NCI-H1694 treated with DMSO at 0.1 percent for 48 hours (cell line): ENCODE measurements at regions not wholly inside any gene's neighbourhood (a gene's known extent, or its start where the extent isn't known, plus 50 kb on each side); places are given as distances from the start of the nearest gene placed in this dataset.

Experiments
- DNase-seq: peaks from one replicate; lab custom pipeline; 2025; lab: John Stamatoyannopoulos, UW

DNA sequence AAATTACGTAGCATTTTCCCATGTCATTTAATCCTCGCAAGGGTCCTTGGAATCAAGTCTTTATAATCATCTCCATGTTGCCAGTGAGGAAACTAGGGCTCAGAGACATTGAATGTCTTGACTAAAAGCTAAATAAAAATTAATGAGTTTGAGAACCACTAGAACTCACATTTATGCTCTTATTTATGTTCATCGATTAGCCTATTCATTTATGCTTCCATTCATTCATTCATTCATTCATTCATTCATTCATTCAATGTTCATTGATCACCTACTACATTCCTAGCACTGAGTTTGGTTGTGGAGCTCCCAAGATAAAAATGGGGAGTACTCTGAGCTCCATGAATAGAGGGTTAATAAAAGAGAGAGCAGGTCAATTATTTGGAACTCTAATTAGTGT lies 59.7 kb downstream of the KCNA1 start:
- DNase-seq: no peak

GRCh38 chr12:4974217-4974616 lies 64.5 kb downstream of the KCNA1 start:
- no peak for DNase-seq

DNA sequence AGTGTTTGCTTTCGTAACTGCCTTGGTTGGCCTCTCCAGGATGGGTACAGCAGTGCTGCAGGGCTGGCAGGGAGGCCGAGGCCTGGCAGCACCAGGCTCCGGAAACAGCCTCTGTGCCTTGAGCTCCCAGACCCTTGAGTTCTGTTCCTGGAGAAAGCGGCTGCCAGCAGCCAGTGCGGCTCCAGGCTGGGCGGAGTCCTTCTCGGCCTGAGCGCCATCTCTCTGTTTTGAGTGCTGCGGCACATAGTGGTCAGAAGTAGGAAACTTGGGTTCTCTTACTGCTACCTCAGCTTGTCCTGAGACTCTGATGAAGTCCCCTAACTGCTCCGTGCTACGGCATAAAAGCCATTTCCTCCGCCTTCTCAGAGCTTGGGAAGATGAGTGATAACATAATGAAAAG lies 65.9 kb downstream of the KCNA1 start:
- no peak for DNase-seq

DNA sequence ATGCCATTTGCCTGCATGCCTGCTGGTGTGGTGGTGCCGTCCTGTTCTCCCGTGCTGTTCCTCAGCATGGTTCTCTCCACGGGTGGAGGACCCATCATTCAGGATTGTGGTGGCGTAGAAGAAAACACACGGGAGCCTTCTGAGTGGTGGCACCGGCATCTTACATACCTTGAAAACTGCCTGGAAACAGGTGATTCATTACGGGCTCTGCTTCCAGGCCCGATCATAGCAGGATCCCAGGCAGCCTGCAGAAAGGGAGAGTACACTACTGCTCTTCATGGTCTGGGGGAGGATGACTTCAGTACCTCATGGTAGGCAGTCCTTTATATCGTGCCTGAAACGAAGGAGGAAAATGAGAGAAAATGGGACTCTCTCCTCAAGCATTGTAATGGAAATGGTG lies 66.6 kb upstream of the KCNA5 start:
- no peak for DNase-seq

DNA sequence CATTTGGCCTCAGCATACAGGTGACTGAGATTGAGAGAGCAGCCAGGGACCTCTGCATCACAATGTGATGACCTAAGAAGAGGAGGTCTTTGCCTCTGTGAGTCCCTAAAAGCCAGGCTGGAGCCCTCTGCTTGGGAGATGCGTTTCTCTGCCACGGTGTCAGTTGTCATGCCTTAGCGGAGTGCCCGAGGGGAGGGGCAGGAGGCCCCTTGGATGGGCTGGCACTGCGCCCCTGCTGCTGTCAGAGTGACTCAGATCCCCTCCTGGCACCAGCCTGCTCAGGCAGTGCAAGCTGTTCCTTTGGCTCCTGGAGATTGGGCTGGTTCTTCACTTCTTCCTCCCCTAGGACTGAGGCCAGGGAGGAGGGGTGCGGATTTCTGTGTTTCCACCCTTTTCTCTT lies 64.9 kb upstream of the KCNA5 start:
- peak; percentile 90 for DNase-seq

GRCh38 chr12:4979737-4980136 lies 63.9 kb upstream of the KCNA5 start:
- DNase-seq: no peak

DNA sequence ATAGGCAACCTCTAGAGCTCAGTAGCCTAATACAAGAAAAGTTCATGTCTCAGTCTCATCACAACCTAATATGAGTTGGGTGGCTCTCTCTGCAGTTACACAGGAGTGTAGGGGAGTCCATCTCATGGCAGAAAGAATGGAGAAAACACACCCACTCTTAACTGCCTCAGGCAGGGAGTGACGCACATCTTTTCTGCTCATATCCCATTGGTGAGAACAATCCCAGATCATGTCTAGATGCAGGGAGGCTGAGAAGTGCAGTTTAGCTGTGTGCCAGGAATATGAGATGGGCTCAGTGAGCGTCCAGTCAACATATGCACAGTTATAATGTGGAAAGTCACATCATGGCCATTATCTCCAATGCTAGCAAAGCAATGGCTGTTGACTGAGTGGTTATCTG lies 59.3 kb upstream of the KCNA5 start:
- DNase-seq: no peak

- peak; percentile 30 for DNase-seq
Measured at GRCh38 chr12:4984971-4985370, 58.7 kb upstream of the KCNA5 start.

DNA sequence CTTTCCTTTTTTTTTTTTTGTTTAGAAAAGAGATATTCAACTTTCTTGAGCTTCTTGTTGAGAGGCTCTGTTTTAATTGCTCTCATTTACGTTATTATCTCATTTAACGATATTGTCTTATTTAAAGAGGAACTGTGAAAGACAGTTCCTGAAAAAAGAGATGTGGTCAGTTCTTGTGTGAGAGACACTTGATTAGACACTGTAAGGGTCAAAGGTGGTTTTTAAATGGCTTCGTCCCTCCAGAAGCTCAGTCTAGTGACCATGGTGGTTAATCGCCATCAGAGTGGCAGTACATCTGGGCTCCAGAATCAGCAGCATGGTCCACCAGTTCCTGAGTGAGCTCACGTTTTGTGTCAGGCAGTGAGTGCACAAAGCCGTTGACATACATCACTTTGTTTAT lies 57.9 kb upstream of the KCNA5 start:
- no peak for DNase-seq

DNA sequence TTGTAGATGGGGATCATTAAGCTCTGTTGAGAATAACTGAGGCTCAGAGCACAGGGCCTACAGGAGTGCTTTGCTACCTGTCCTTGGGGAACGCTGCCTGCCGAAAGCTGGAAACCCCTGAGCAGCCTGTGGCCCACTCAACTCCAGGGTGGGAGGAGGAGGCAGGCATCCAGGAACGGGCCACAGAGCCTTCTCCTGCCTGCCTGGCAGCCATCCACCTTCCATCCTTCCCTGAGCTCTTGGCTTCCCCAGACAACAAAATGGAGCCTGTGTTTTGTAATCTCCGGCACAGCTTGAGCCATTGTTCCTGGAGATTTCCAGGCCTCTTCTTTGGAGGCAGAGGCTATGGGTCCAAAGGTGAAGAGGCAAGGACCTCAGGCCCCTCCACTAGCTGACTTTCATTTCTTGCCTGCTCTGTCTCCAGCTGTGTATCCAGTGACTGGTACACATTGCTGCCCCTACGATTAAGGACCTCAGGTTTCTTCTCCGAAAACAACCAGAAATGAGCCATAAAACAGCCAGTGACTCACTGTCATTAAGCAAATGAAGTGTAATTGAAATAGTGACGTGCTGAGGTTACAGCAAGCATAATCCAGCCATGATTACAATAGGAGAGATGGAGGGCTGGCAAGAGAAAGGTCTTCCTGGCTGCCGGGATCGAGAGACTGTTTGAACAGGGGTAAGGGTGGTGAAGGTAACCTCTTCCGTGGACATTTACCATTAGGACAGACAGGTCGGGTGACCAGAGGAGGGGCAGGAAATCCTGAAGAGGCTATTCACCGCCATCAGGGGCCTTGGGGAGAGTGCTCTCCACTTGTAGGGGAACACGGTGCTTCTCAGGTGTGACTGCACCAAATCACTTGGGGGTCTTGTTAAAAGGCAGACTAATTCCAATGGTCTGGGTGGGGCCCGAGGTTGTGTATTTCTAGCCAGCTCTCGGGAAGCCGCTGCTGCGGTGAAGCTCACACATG lies 56.3 kb upstream of the KCNA5 start:
- DNase-seq: no peak

- DNase-seq: no peak
Measured at GRCh38 chr12:4991373-4991772, 52.3 kb upstream of the KCNA5 start.

GRCh38 chr12:4991801-4992200 lies 51.9 kb upstream of the KCNA5 start:
- DNase-seq: no peak

DNA sequence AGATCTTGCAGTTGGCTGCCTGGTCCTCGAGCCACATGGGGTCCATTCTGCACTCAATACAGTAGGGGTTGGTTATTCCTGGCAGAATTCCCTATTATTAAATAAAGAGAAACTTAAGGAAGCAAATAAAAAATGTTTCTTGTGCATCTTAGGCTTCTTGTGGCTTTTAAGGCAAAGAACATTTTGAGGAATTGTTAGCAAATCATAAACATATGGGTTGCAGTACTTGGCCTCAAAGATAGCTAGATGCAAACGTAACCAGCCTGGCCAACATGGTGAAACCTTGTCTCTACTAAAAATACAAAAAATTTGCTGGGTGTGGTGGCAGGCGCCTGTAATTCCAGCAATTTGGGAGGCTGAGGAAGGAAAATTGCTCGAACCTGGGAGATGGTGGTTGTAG lies 50.8 kb upstream of the KCNA5 start:
- DNase-seq: no peak
